NCI-H460 (cell line): ENCODE measurements at regions not wholly inside any gene's neighbourhood (a gene's known extent, or its start where the extent isn't known, plus 50 kb on each side); places are given as distances from the start of the nearest gene placed in this dataset.
A peak's percentile ranks its signal among the peaks of the same experiment; 100 is the strongest.
"Not testable (repeated sequence)": the region's sequence is repeated elsewhere in the genome, so short reads cannot be mapped to it uniquely, and the experiment has no call there.

Experiments
- DNase-seq: peaks from one replicate; pipeline ENCODE4 v3.0.0-alpha.2; 2016; ENCODE audit warnings: low read depth; ENCODE audit errors: extremely low read depth

DNA sequence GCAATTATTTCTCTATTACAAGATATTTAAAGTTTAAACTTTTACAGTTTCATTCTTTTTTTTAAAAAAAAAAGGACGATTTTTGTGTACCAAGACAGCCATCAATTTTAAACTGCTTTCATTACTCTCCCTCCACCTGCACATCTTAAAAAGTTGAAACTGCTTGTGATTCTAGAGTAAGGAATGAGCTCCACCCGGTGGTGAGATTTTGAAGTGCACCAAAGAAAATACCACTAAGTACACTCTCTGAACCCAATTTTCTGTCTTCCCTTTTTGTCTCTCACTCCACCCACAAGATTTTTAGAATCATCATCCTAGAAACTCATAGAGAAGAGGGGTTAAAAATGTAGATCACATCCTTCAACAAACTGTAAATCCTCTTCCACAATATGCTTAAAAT lies 91.3 kb upstream of the WDR44 start:
- peak; percentile 38 for DNase-seq

DNA sequence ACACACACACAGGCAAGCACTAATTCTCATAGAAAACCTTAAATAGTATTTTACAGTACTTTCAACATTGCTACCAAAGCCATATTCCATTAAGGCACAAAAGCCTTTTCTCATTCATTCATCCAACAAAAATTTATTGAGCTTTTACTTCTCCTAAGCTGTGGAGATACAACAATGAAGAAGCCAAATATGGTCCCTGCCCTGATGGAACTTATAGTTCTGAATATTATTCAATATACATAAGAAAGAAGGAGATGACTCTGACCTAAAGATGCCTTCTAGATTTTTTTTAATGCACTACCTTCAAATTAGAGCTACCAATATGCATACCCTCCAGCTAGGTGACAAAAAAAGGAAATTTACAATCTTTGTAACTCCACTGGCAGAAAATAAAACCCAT lies 90.0 kb upstream of the WDR44 start:
- no peak for DNase-seq

DNA sequence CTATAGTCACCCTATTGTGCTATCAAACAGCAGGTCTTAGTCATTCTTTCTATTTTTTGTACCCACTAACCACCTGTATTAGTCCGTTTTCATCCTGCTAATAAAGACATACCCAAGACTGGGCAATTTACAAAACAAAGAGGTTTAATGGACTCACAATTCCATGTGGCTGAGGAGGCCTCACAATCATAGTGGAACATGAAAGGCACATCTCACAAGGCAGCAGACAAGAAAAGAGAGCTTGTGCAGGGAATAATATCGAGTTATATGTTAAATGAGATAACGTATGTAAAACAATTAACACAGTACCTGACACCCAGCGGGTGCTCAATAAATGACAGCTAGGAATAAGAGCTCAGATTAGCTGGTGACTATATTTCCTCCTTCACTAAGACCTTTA lies 88.1 kb upstream of the WDR44 start:
- no peak for DNase-seq

DNA sequence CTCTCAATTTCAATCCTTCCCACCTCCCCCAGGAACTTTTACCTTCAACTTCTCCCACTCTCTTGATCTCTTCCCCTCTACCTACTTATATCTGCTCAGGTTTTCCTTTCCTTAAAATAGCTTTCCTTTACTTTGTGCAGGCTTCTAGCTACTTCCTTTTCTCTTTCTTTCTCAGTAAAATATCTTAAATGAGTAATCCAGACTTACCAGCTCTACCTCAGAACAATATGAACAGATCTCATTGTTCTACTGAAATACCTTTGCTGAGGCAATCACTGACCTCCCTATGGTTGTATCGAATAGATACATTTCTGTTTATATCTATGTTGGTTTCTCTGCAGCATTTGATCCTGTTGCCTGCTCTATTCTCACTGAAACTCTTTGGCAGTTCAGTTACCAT lies 86.7 kb upstream of the WDR44 start:
- DNase-seq, result no peak

DNA sequence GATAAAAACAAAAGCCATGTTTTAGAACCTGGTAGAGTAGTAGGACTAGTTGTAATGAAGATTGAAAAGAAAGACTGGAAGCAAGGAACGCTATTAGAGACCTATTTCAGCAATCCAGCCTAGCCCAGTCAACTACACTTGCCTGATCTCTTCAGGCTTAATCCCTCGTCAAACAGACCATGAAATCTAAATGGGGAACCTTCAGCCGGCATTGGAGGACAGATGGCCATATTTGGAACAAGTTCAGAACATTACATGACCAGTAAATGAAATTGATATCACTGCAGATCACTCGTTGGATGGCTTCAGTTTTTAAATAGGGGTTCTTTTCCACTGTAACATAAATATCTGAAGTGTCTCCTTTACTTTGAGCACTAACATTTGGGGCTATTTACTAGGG lies 84.8 kb upstream of the WDR44 start:
- DNase-seq, result no peak

DNA sequence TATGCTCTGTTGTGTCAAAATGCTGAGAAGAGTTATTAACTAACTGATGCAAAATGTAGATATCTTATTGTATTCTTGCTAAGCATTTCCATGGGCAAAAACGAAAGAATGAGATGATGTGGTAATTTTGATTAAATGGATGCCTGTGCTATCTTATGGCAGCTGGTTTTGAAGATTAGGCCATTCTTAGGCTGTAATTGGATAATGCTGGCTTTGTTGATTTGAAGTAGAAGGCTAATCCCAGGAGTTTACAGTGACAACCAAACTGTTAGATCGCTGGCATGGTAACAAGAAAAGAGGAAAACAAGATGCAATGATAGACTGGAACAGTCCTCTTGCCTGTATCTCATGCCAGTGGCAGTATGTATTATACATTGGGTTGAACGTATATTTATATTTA lies 74.1 kb upstream of the WDR44 start:
- DNase-seq, result no peak

DNA sequence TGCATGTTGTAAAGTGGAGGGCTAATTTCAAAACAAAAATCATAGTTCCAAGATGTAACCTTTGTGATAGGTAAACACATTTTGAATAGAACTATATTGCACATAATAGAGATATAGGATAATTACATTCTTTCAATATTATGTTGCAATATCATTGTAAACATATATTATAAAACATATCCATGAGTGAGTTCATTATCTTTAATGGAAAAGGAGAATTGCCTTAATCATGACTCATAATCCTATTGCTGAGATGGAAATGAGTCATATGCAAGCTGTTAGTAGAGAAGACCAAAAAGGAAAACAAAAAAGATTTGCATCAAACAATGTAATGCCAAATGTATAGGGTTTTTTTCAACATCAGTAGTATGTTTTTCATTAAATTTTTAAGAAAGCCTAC lies 73.7 kb upstream of the WDR44 start:
- DNase-seq, result no peak

DNA sequence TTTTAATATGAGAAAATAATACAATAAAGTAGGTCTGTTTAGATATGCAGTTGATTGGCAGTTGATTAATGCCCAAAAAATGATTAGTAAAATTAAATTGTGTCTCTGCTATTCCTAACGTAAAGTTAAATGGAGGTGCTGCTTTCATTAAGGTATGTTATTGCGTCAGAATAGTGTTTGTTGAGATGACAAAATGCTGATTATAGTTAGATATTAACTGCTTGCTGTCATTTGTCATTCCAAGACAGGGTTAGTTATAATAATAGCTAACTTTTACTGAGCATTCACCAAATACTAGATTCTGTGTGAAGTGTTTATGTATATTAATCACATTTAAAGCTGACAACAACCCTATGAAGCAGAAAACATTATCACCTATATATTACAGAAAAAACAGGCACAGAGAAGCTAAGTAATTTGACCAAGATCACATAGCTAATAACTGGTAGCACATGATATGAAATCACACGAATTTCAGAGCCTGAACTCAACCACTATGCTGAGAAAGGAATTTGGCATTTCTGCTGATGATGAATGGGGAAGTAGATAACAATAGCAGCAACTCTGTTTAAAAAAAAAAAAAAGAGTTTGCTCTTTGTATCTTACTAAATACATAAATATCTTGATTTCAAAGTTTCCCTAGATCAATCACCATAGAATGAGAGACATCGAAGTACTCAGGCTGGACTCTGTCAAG lies 59.7 kb upstream of the WDR44 start:
- no peak for DNase-seq

DNA sequence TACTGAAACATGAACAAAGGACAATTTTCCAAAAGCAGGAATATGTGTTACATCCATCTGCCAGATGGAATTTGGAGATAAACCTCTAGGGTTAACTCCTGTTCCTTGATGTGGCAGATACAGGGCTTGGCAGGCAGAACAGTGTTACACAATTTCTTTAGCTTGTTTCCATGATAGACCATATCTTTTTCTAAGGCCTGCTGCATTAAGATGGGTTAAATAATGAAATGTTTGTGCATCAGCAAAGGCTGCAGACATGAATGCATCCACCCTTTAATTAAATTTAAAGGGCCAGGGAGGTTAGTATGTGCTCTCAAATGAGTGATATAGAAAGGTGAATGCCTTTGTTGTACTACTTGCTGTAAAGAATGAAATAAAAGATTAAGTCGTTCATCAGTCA lies 50.1 kb upstream of the WDR44 start:
- DNase-seq, result not testable (repeated sequence)
